ENCODE measurements at regions not wholly inside any gene's neighbourhood (a gene's known extent, or its start where the extent isn't known, plus 50 kb on each side); places are given as distances from the start of the nearest gene placed in this dataset.
A peak's percentile ranks its signal among the peaks of the same experiment; 100 is the strongest.

DNA sequence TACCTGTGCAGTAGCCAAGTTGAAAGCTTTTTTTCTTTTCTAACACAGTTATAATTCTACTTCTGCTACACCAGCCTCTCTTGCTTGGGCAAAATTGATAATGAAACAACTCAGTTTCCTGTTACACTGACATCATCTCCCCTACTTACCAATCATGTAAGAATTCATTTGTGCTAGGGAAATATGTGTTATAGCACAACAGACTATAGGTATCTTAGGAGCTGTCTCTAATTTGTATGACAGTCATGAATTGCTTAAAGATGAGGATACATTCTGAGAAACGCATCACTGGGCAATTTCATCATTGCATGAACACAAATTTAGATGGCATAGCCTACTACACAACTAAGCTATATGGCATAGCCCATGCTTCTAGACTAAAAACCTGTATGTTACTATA, 246.3 kb upstream of the ANKRD50 start:
- TF ChIP-seq, protein P1, sequence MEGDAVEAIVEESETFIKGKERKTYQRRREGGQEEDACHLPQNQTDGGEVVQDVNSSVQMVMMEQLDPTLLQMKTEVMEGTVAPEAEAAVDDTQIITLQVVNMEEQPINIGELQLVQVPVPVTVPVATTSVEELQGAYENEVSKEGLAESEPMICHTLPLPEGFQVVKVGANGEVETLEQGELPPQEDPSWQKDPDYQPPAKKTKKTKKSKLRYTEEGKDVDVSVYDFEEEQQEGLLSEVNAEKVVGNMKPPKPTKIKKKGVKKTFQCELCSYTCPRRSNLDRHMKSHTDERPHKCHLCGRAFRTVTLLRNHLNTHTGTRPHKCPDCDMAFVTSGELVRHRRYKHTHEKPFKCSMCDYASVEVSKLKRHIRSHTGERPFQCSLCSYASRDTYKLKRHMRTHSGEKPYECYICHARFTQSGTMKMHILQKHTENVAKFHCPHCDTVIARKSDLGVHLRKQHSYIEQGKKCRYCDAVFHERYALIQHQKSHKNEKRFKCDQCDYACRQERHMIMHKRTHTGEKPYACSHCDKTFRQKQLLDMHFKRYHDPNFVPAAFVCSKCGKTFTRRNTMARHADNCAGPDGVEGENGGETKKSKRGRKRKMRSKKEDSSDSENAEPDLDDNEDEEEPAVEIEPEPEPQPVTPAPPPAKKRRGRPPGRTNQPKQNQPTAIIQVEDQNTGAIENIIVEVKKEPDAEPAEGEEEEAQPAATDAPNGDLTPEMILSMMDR (IDR thresholded peaks at IDR 0.05; ENCODE audit: control insufficient read depth, insufficient read depth, low read depth, low read length, missing control alignments): no peak
- DNase-seq (ENCODE audit: low read depth): no peak
- H3K4me3 ChIP-seq (ENCODE audit: control insufficient read depth, low read depth, low read length): no peak overlapping the region

DNA sequence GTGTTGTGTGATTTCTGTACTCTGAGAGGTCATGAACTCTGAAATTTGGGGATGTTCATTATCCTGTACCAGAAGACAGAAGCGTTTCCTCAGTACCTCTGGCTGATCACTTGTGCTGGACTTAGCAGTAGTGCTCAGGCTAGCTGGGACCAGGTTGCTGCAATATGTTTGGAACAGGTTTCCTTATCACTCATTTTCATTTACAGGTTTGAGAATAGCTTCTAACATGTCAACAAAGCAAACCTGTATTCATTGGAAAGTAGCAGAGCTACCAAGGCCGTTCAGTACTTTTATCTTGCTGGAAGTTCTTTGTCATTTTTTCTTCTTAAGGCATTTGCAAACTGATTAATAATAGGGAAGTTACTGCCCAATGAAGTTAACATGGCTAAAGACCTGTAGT, 242.9 kb upstream of the ANKRD50 start:
- DNase-seq (ENCODE audit: low read depth): no peak
- TF ChIP-seq, protein P1 (IDR thresholded peaks at IDR 0.05; ENCODE audit: control insufficient read depth, insufficient read depth, low read depth, low read length, missing control alignments): no peak
- no peak overlapping the region for H3K4me3 ChIP-seq (ENCODE audit: control insufficient read depth, low read depth, low read length)

DNA sequence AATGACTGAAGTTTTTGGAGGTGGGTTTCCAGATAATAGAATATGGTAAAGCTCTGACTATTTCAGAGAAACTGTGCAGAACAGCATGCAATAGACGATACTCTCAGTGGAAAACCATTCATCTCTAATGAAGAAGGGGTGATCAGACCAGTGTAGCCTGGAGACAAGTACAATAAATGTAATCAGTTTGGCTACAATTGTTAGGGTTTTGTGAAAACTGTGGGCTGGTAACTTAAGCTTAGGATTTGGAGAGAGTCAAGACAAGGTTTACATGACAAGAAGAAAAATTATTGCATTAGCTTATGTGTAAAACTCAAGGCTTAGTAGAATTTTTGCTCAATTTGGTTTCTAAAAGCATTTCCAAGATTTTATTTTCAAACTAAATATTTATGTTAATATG, 241.5 kb upstream of the ANKRD50 start:
- TF ChIP-seq, protein P1 (IDR thresholded peaks at IDR 0.05; ENCODE audit: control insufficient read depth, insufficient read depth, low read depth, low read length, missing control alignments): no peak
- H3K4me3 ChIP-seq (ENCODE audit: control insufficient read depth, low read depth, low read length): no peak overlapping the region
- DNase-seq (ENCODE audit: low read depth): no peak

DNA sequence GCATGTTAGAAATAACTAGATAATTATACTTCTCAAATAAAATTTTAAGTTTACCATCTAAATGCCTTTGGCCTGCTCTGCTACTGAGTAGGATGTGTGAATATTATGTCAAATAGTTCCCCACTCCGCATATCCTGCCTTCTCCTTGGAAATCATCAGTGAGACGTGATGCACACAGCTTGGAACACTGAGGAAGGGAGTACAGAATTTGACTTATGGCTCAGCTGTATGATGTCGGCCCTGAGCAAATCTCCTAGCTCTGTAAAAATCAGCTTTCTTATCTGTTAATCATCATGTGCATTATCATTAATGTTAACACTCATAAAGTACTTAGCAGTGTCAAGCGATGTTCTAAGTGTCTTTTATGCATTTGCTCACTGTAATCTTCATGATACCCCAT, 241.0 kb upstream of the ANKRD50 start:
- TF ChIP-seq, protein P1 (IDR thresholded peaks at IDR 0.05; ENCODE audit: control insufficient read depth, insufficient read depth, low read depth, low read length, missing control alignments): no peak

DNA sequence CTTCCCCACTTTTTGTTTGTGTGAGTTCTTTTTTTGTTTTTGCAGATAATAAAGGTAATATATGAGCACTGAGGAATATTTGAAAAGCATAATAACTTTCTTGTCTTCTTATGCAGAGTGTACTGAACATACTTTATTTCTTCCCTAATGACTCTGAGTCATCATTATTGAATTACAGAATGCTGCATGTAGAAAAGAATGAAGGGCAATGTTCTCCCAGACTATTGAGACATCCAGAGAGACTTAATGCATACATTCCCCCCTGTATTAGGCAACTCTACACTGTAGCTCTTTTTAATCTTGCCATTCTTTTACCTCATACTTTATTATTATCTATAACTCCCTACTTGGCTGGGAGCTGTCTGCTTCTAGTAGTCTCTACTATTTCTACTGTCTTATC, 240.5 kb upstream of the ANKRD50 start:
- no peak overlapping the region for H3K4me3 ChIP-seq (ENCODE audit: control insufficient read depth, low read depth, low read length)
- TF ChIP-seq, protein P1 (IDR thresholded peaks at IDR 0.05; ENCODE audit: control insufficient read depth, insufficient read depth, low read depth, low read length, missing control alignments): no peak
- peak; percentile 28 for DNase-seq (ENCODE audit: low read depth)

More for the DNA sequence above, 241.0 kb upstream of the ANKRD50 start:
- no peak overlapping the region for H3K4me3 ChIP-seq (ENCODE audit: control insufficient read depth, low read depth, low read length)
- no peak for DNase-seq (ENCODE audit: low read depth)

DNA sequence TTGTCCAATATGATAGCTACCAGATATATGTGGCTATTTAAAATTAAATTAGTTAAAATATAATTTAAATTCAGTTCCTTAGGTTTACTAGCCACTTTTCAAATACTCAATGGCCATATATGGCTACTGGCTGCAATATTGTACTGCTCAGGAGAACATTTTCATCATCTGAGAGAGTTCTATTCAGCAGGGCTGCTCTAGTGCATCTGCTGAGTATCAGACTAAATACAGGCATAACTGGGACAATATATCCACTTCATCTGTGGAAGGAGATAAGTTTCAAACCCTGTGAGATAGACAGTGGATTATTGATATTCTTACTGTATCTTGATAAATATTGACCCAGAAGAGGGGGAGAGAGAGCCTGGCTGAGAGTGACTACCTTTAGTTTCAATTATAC, 240.1 kb upstream of the ANKRD50 start:
- no peak overlapping the region for H3K4me3 ChIP-seq (ENCODE audit: control insufficient read depth, low read depth, low read length)
- TF ChIP-seq, protein P1 (IDR thresholded peaks at IDR 0.05; ENCODE audit: control insufficient read depth, insufficient read depth, low read depth, low read length, missing control alignments): no peak
- no peak for DNase-seq (ENCODE audit: low read depth)

Data from AG09309 (cell line).